ENCODE measurements at regions not wholly inside any gene's neighbourhood (a gene's known extent, or its start where the extent isn't known, plus 50 kb on each side); places are given as distances from the start of the nearest gene placed in this dataset.

GRCh38 chr2:429142-429541 is 141.3 kb upstream of the ALKAL2 start:
- TF ChIP-seq POLR2AphosphoS5 (IDR thresholded peaks at IDR 0.05; ENCODE audit: insufficient read depth, low read depth, low read length) (no peak), EZH2 (IDR thresholded peaks at IDR 0.05; ENCODE audit: borderline replicate concordance, low read depth, low read length, severe bottlenecking) (no peak), CTCF (IDR thresholded peaks at IDR 0.05; ENCODE audit: extremely low read depth in 1 of 2, insufficient read depth in 1 of 2, low read depth in 1 of 2, low read length in 2 of 2) (no peak), MYC (IDR thresholded peaks at IDR 0.05; ENCODE audit: low read depth, low read length) (no peak), POLR2A (IDR thresholded peaks at IDR 0.05; ENCODE audit: low read depth, low read length) (no peak), JUN (IDR thresholded peaks at IDR 0.05; ENCODE audit: borderline replicate concordance, insufficient read depth, insufficient read length, low read depth) (no peak), MAX (IDR thresholded peaks at IDR 0.05; ENCODE audit: insufficient read depth, insufficient read length) (no peak)

Measured in endothelial cell of umbilical vein (primary cell).